Suprapubic skin (tissue), 4 donors: ENCODE measurements at regions not wholly inside any gene's neighbourhood (a gene's known extent, or its start where the extent isn't known, plus 50 kb on each side); places are given as distances from the start of the nearest gene placed in this dataset.
"Not testable (repeated sequence)": the region's sequence is repeated elsewhere in the genome, so short reads cannot be mapped to it uniquely, and the experiment has no call there.

ENCODE experiments used
- CTCF ChIP-seq, 2 donors: fragments of 200-600 bp in 1 of 2; fragments of 450-650 bp in 1 of 2; sonication (generic) in 1 of 2; IDR thresholded peaks; one replicate each; pipeline ENCODE4 v1.5.1; 2016 to 2019; ENCODE audit warnings: antibody characterized with exemption in 2 of 2, mild to moderate bottlenecking in 1 of 2, moderate library complexity in 1 of 2
- EP300 ChIP-seq: sonication (generic); formaldehyde crosslinking; IDR thresholded peaks from one replicate; pipeline ENCODE4 v1.6.1; 2017; ENCODE audit warnings: antibody characterized with exemption
- POLR2A ChIP-seq, 2 donors: fragments of 450-650 bp; IDR thresholded peaks; one replicate each; pipeline ENCODE4 v1.6.1; 2017; ENCODE audit warnings: antibody characterized with exemption in 2 of 2, mild to moderate bottlenecking in 2 of 2, moderate library complexity in 2 of 2
- POLR2AphosphoS5 ChIP-seq, 3 donors: sonication (generic); formaldehyde crosslinking; IDR thresholded peaks; one replicate each; pipeline ENCODE4 v1.6.1; 2017; ENCODE audit warnings: antibody characterized with exemption in 3 of 3

- TF ChIP-seq EP300; POLR2AphosphoS5 (IDR thresholded peaks at IDR 0.05); CTCF (IDR thresholded peaks at IDR 0.05); POLR2A (IDR thresholded peaks at IDR 0.05): not testable (repeated sequence)
Measured at GRCh38 chr5:5831622-5832021, 409.1 kb downstream of the ICE1 start.
